IMR-90 (cell line): ENCODE measurements at regions not wholly inside any gene's neighbourhood (a gene's known extent, or its start where the extent isn't known, plus 50 kb on each side); places are given as distances from the start of the nearest gene placed in this dataset.

Experiments used
- ATAC-seq: fragments of 200-7000 bp; cut with Tn5 transposase; 2 replicates; pipeline ENCODE4 v1.9.1; 2020; ENCODE audit warnings: low read depth, mild to moderate bottlenecking, moderate library complexity
- BruUV-seq: library from RNA; stranded (reverse); fragments of 400-500 nt; replicated peaks from 2 replicates; lab custom pipeline; 2021; lab: Mats Ljungman, UMichigan
- CTCF ChIA-PET: fragments of 300-600 bp; formaldehyde crosslinking; extraction: SDS; loops from one replicate; lab custom pipeline; 2021; ENCODE audit warnings: antibody characterized with exemption; lab: Yijun Ruan, JAX
- POLR2A ChIA-PET: fragments of 300-600 bp; sonication (Branson Sonifier 250); formaldehyde crosslinking; loops from one replicate; lab custom pipeline; 2022; ENCODE audit warnings: antibody characterized with exemption; ENCODE audit not compliant: unreplicated experiment; lab: Charles Lee
- DNase-seq: peaks from one replicate; pipeline ENCODE4 v3.0.0; 2013
- H2AFZ ChIP-seq: replicated peaks from 2 replicates; pipeline ENCODE3; 2013; ENCODE audit warnings: low read length, mild to moderate bottlenecking; ENCODE audit not compliant: poor library complexity
- H2AK5ac ChIP-seq: 2 replicates; pipeline ENCODE4 v1.6.1; 2013; ENCODE audit warnings: low read depth, low read length, inconsistent platforms
- H2AK9ac ChIP-seq: replicated peaks from 2 replicates; pipeline ENCODE3; 2013; ENCODE audit warnings: mild to moderate bottlenecking, low read depth, low read length, moderate library complexity; ENCODE audit not compliant: poor library complexity
- H2BK120ac ChIP-seq: 2 replicates; pipeline ENCODE4 v1.6.1; 2013; ENCODE audit warnings: low read depth, low read length, inconsistent platforms
- H2BK15ac ChIP-seq: 3 replicates; pipeline ENCODE4 v1.6.1; 2013; ENCODE audit warnings: low read depth, low read length, inconsistent platforms
- H2BK20ac ChIP-seq: 2 replicates; pipeline ENCODE4 v1.6.1; 2013; ENCODE audit warnings: low read depth, mild to moderate bottlenecking, inconsistent platforms, low read length, moderate library complexity
- H2BK5ac ChIP-seq: 2 replicates; pipeline ENCODE4 v1.6.1; 2013; ENCODE audit warnings: mild to moderate bottlenecking, low read depth, low read length, inconsistent platforms; ENCODE audit not compliant: poor library complexity, severe bottlenecking
- H3K14ac ChIP-seq: replicated peaks from 2 replicates; pipeline ENCODE4 v1.6.1; 2013; ENCODE audit warnings: low read depth, low read length, inconsistent platforms
- H3K18ac ChIP-seq: 2 replicates; pipeline ENCODE4 v1.6.1; 2013; ENCODE audit warnings: low read depth, low read length, control low read depth
- H3K23ac ChIP-seq: 2 replicates; pipeline ENCODE4 v1.6.1; 2013; ENCODE audit warnings: low read depth, low read length, inconsistent platforms
- H3K27ac ChIP-seq: 2 replicates; pipeline ENCODE4 v1.5.1; 2013; ENCODE audit warnings: mild to moderate bottlenecking, control low read depth, low read length; ENCODE audit not compliant: insufficient read depth
- H3K27me3 ChIP-seq: 2 replicates; pipeline ENCODE4 v1.6.1; 2013; ENCODE audit warnings: low read length; ENCODE audit not compliant: control insufficient read depth, insufficient read depth
- H3K36me3 ChIP-seq: 2 replicates; pipeline ENCODE4 v1.6.1; 2013; ENCODE audit warnings: low read length, mixed read lengths; ENCODE audit not compliant: control insufficient read depth, insufficient read depth
- H3K4ac ChIP-seq: 2 replicates; pipeline ENCODE4 v1.6.1; 2013; ENCODE audit warnings: low read depth, low read length, inconsistent platforms
- H3K4me1 ChIP-seq: 2 replicates; pipeline ENCODE4 v1.6.1; 2013; ENCODE audit warnings: low read length, mixed read lengths; ENCODE audit not compliant: control insufficient read depth, insufficient read depth
- H3K4me2 ChIP-seq: 2 replicates; pipeline ENCODE4 v1.6.1; 2013; ENCODE audit warnings: low read depth, mild to moderate bottlenecking, control low read depth, low read length, moderate library complexity
- H3K4me3 ChIP-seq: 2 replicates; pipeline ENCODE4 v1.5.1; 2013; ENCODE audit warnings: low read depth, mild to moderate bottlenecking, control low read depth, low read length, moderate library complexity; ENCODE audit not compliant: insufficient read depth
- H3K56ac ChIP-seq: 2 replicates; pipeline ENCODE4 v1.6.1; 2013; ENCODE audit warnings: low read length, inconsistent platforms; ENCODE audit not compliant: insufficient read depth; ENCODE audit errors: extremely low read depth
- H3K79me1 ChIP-seq, 2 experiments: 2 replicates each; pipeline ENCODE4 v1.6.1; 2013; ENCODE audit warnings: low read length in 2 of 2, inconsistent platforms in 1 of 2, low read depth in 1 of 2
- H3K9ac ChIP-seq: 2 replicates; pipeline ENCODE4 v1.6.1; 2013; ENCODE audit warnings: low read depth, low read length, control low read depth
- H3K9me1 ChIP-seq: 2 replicates; pipeline ENCODE4 v1.6.1; 2013; ENCODE audit warnings: low read length, inconsistent platforms; ENCODE audit not compliant: insufficient read depth
- H3K9me3 ChIP-seq: 2 replicates; pipeline ENCODE4 v1.6.1; 2013; ENCODE audit warnings: low read length; ENCODE audit not compliant: control insufficient read depth, insufficient read depth
- H4K20me1 ChIP-seq: 2 replicates; pipeline ENCODE4 v1.6.1; 2013; ENCODE audit warnings: low read length, inconsistent platforms; ENCODE audit not compliant: insufficient read depth
- H4K5ac ChIP-seq: 2 replicates; pipeline ENCODE4 v1.6.1; 2013; ENCODE audit warnings: mild to moderate bottlenecking, low read depth, low read length, control low read depth
- H4K8ac ChIP-seq, 2 experiments: 2 replicates each; pipeline ENCODE4 v1.6.1; 2013; ENCODE audit warnings: low read depth in 2 of 2, low read length in 2 of 2, control low read depth in 1 of 2, inconsistent platforms in 1 of 2
- H4K91ac ChIP-seq: 2 replicates; pipeline ENCODE4 v1.6.1; 2013; ENCODE audit warnings: low read depth, low read length, inconsistent platforms; ENCODE audit not compliant: insufficient read depth
- BHLHE40 ChIP-seq: fragments of 150-350 bp; IDR thresholded peaks from 2 replicates; pipeline ENCODE4 v1.6.1; 2016; ENCODE audit warnings: mild to moderate bottlenecking, low read depth, low read length
- CEBPB ChIP-seq: IDR thresholded peaks from 2 replicates; pipeline ENCODE4 v1.6.1; 2012; ENCODE audit warnings: low read depth, low read length, improper control_type of control experiment
- CTCF ChIP-seq: conservative IDR thresholded peaks from 2 replicates; pipeline ENCODE4 v1.5.1; 2012; ENCODE audit warnings: mild to moderate bottlenecking, low read depth, low read length, improper control_type of control experiment
- MAFK ChIP-seq: IDR thresholded peaks from 2 replicates; pipeline ENCODE4 v1.6.1; 2012; ENCODE audit warnings: low read depth, low read length, improper control_type of control experiment
- MAZ ChIP-seq: IDR thresholded peaks from 2 replicates; pipeline ENCODE4 v1.6.1; 2012; ENCODE audit warnings: low read depth, mild to moderate bottlenecking, low read length, improper control_type of control experiment, moderate library complexity, borderline replicate concordance
- RAD21 ChIP-seq: IDR thresholded peaks from 2 replicates; pipeline ENCODE4 v1.6.1; 2012; ENCODE audit warnings: low read length, improper control_type of control experiment
- RFX5 ChIP-seq: IDR thresholded peaks from 2 replicates; pipeline ENCODE4 v1.8.0; 2012; ENCODE audit warnings: low read depth, mild to moderate bottlenecking, low read length, moderate library complexity
- USF2 ChIP-seq: fragments of 150-350 bp; IDR thresholded peaks from 2 replicates; pipeline ENCODE4 v1.6.1; 2017; ENCODE audit warnings: mild to moderate bottlenecking, antibody characterized with exemption, low read length, low read depth
- WGBS, 2 experiments: methylation state at CpG; one replicate each; pipeline versions ENCODE4 v1.1.5 to v1.1.7; 2013; ENCODE audit warnings: missing lambda C conversion rate in 2 of 2; ENCODE audit not compliant: insufficient read length in 1 of 2; ENCODE audit errors: extremely low coverage in 2 of 2; 5-methylcytosine and 5-hydroxymethylcytosine counted together
- dilution Hi-C: fragments of 300-500 bp; cut with HindIII; formaldehyde crosslinking; loops from one replicate; pipeline ENCODE4 v1.14.3; 2018; ENCODE audit warnings: low sequenced_read_pairs; ENCODE audit not compliant: unreplicated experiment
- in situ Hi-C: fragments of 300-500 bp; cut with MboI; formaldehyde crosslinking; loops from 3 replicates; pipeline ENCODE4 v1.14.3; 2019; ENCODE audit warnings: low sequenced_read_pairs, inconsistent platforms, mixed read lengths
- intact Hi-C: fragments of 100-400 bp; cut with micrococcal nuclease; formaldehyde crosslinking; loops from 2 replicates; pipeline ENCODE4 v1.10.0; 2022

GRCh38 chr4:162360369-162361149 is 196.8 kb upstream of the FSTL5 start:
- Histone ChIP-seq H3K4me1 (no peaks in the 10 kb centered on the region), H3K27me3 (no peaks in the 10 kb centered on the region), H4K91ac (no peak overlapping the region), H4K5ac (no peak overlapping the region), H3K23ac (no peak overlapping the region), H3K4ac (no peak overlapping the region), H4K8ac (no peak overlapping the region), H3K56ac (no peak overlapping the region), H3K9me3 (peaks cover 6% of the 10 kb centered on the region), H2BK15ac (no peak overlapping the region), H2BK120ac (no peak overlapping the region), H2BK5ac (no peak overlapping the region), H2BK20ac (no peak overlapping the region), H3K27ac (no peak overlapping the region), H3K9ac (no peak overlapping the region), H3K4me3 (no peak overlapping the region), H3K36me3 (no peaks in the 10 kb centered on the region), H2AK9ac (no peak overlapping the region), H3K4me2 (no peak overlapping the region), H2AK5ac (no peak overlapping the region), H3K18ac (no peak overlapping the region), H4K20me1 (no peaks in the 10 kb centered on the region), H3K79me1 (no peaks in the 10 kb centered on the region), H3K9me1 (no peaks in the 10 kb centered on the region), H2AFZ (no peak overlapping the region), H3K14ac (no peak overlapping the region)
- no peak for TF ChIP-seq CEBPB
- TF ChIP-seq RAD21, result no peak
- no peak for TF ChIP-seq USF2
- TF ChIP-seq BHLHE40, result no peak
- TF ChIP-seq MAZ, result no peak
- no peak for TF ChIP-seq RFX5
- TF ChIP-seq MAFK, result no peak
- no peak for TF ChIP-seq CTCF
- BruUV-seq, result no TSS peak
- CTCF ChIA-PET, result no interaction called here
- POLR2A ChIA-PET, result no interaction called here
- dilution Hi-C loops (no loop called here), in situ Hi-C loops (no loop called here), intact Hi-C loops (no loop called here)
- DNase-seq (no peak), ATAC-seq (no peak)
- no CpG with 5 or more reads among the region's 4 CpGs for WGBS, 2 experiments
